Astrocyte of the spinal cord (primary cell): ENCODE measurements at regions not wholly inside any gene's neighbourhood (a gene's known extent, or its start where the extent isn't known, plus 50 kb on each side); places are given as distances from the start of the nearest gene placed in this dataset.

Source experiments
- DNase-seq: peaks from one replicate; pipeline ENCODE4 v3.0.0; 2011; ENCODE audit warnings: low read depth, low spot score
- H3K4me3 ChIP-seq: 2 replicates; pipeline ENCODE4 v1.5.1; 2011; ENCODE audit warnings: low read depth, mild to moderate bottlenecking, low read length, moderate library complexity
- in situ Hi-C: cut with HindIII; loops from 2 replicates; pipeline ENCODE4 v1.10.0; 2017; ENCODE audit warnings: low sequenced_read_pairs
- TF ChIP-seq, protein P1 (sequence below): IDR thresholded peaks from 2 replicates; pipeline ENCODE4 v1.5.1; 2012; ENCODE audit warnings: low read depth, mild to moderate bottlenecking, low read length, inconsistent platforms

GRCh38 chr10:64148607-64149006, 627.4 kb downstream of the REEP3 start:
- in situ Hi-C loops, result no loop called here
- no peak for DNase-seq
- TF ChIP-seq, protein P1, sequence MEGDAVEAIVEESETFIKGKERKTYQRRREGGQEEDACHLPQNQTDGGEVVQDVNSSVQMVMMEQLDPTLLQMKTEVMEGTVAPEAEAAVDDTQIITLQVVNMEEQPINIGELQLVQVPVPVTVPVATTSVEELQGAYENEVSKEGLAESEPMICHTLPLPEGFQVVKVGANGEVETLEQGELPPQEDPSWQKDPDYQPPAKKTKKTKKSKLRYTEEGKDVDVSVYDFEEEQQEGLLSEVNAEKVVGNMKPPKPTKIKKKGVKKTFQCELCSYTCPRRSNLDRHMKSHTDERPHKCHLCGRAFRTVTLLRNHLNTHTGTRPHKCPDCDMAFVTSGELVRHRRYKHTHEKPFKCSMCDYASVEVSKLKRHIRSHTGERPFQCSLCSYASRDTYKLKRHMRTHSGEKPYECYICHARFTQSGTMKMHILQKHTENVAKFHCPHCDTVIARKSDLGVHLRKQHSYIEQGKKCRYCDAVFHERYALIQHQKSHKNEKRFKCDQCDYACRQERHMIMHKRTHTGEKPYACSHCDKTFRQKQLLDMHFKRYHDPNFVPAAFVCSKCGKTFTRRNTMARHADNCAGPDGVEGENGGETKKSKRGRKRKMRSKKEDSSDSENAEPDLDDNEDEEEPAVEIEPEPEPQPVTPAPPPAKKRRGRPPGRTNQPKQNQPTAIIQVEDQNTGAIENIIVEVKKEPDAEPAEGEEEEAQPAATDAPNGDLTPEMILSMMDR, result no peak
- H3K4me3 ChIP-seq, result no peak overlapping the region

GRCh38 chr10:64156166-64156565, 635.0 kb downstream of the REEP3 start:
- TF ChIP-seq, protein P1, result no peak
- H3K4me3 ChIP-seq, result no peak overlapping the region
- in situ Hi-C loops, result no loop called here
- DNase-seq, result no peak

- H3K4me3 ChIP-seq, result no peak overlapping the region
- DNase-seq, result no peak
- in situ Hi-C loops, result no loop called here
- TF ChIP-seq, protein P1, result no peak
These were observed 637.4 kb downstream of the REEP3 start for GRCh38 chr10:64158551-64158950.

GRCh38 chr10:64159910-64160872, 639.0 kb downstream of the REEP3 start:
- no peak overlapping the region for H3K4me3 ChIP-seq
- in situ Hi-C loops, result no loop called here
- DNase-seq, result no peak
- TF ChIP-seq, protein P1, result no peak

GRCh38 chr10:64170791-64171190, 649.6 kb downstream of the REEP3 start:
- TF ChIP-seq, protein P1, result no peak
- in situ Hi-C loops, result no loop called here
- no peak overlapping the region for H3K4me3 ChIP-seq
- DNase-seq, result no peak

GRCh38 chr10:64173826-64174225, 652.6 kb downstream of the REEP3 start:
- TF ChIP-seq, protein P1, result no peak
- DNase-seq, result no peak
- in situ Hi-C loops, result no loop called here
- no peak overlapping the region for H3K4me3 ChIP-seq
